ENCODE measurements at regions not wholly inside any gene's neighbourhood (a gene's known extent, or its start where the extent isn't known, plus 50 kb on each side); places are given as distances from the start of the nearest gene placed in this dataset.

GRCh38 chr10:53315709-53316108 lies 543.1 kb upstream of the MBL2 start:
- POLR2A ChIA-PET (ENCODE audit: unreplicated experiment): no interaction called here
- intact Hi-C loops (cut with micrococcal nuclease; ENCODE audit: unreplicated experiment): loop anchor here (1.0 kb wide), 1 partner anchor 431 kb away; no protein-coding TSS in a partner anchor
- H2AFZ ChIP-seq: no peak overlapping the region

GRCh38 chr10:53314876-53315275 lies 542.3 kb upstream of the MBL2 start:
- intact Hi-C loops (cut with micrococcal nuclease; ENCODE audit: unreplicated experiment): loop anchor here (1.0 kb wide), 1 partner anchor 431 kb away; no protein-coding TSS in a partner anchor
- no peaks in the 10 kb centered on the region for H4K20me1 ChIP-seq (ENCODE audit: insufficient read depth)
- no peak overlapping the region for H3K4me2 ChIP-seq
- H3K9me2 ChIP-seq (ENCODE audit: insufficient read depth): no peaks in the 10 kb centered on the region
- no peaks in the 10 kb centered on the region for H3K27me3 ChIP-seq (ENCODE audit: insufficient read depth, low read depth)
- H2AFZ ChIP-seq: no peak overlapping the region
- H3K9me3 ChIP-seq (ENCODE audit: insufficient read depth, low read depth): no peaks in the 10 kb centered on the region; the same call in 1 of the 2 replicates
- H3K79me2 ChIP-seq (ENCODE audit: low read depth): no peaks in the 10 kb centered on the region
- ChIA-PET CTCF (interaction anchor here (0.6 kb wide), 1 partner anchor 450 kb away, joined by 3 read pairs; no protein-coding TSS in a partner anchor), POLR2A (ENCODE audit: unreplicated experiment) (interaction anchor here (0.7 kb wide), 2 partner anchors 10 to 58 kb away, joined by 3 to 4 read pairs; no protein-coding TSS in a partner anchor)
- no peak overlapping the region for H3K27ac ChIP-seq
- no peaks in the 10 kb centered on the region for H3K4me1 ChIP-seq (replicated peaks; ENCODE audit: insufficient read depth)
- BruUV-seq (replicated peaks): no TSS peak
- TF ChIP-seq EZH2 (IDR thresholded peaks at IDR 0.05; ENCODE audit: low read depth): no peak
- no peak for TF ChIP-seq CTCF (conservative IDR thresholded peaks at IDR 0.05)
- no peaks in the 10 kb centered on the region for H3F3A ChIP-seq (ENCODE audit: insufficient read depth, low read depth)
- peak; percentile 67 to 76 for DNase-seq
- no peak overlapping the region for H3K4me3 ChIP-seq
- no peaks in the 10 kb centered on the region for H3K36me3 ChIP-seq (ENCODE audit: low read depth)

More at GRCh38 chr10:53315709-53316108, 543.1 kb upstream of the MBL2 start:
- H3K79me2 ChIP-seq (ENCODE audit: low read depth): no peaks in the 10 kb centered on the region
- H3K4me1 ChIP-seq (replicated peaks; ENCODE audit: insufficient read depth): no peaks in the 10 kb centered on the region
- H3K27ac ChIP-seq: no peak overlapping the region
- DNase-seq: no peak
- no peaks in the 10 kb centered on the region for H3F3A ChIP-seq (ENCODE audit: insufficient read depth, low read depth)
- CTCF ChIA-PET: interaction anchor here (0.6 kb wide), 1 partner anchor 1496 kb away, joined by 8 read pairs; no protein-coding TSS in a partner anchor
- H3K36me3 ChIP-seq (ENCODE audit: low read depth): no peaks in the 10 kb centered on the region
- no peak overlapping the region for H3K4me3 ChIP-seq
- H3K9me2 ChIP-seq (ENCODE audit: insufficient read depth): no peaks in the 10 kb centered on the region
- H3K4me2 ChIP-seq: no peak overlapping the region
- TF ChIP-seq EZH2 (IDR thresholded peaks at IDR 0.05; ENCODE audit: low read depth) (no peak), CTCF (conservative IDR thresholded peaks at IDR 0.05) (no peak)
- H3K9me3 ChIP-seq (ENCODE audit: insufficient read depth, low read depth): no peaks in the 10 kb centered on the region; the same call in 1 of the 2 replicates
- H3K27me3 ChIP-seq (ENCODE audit: insufficient read depth, low read depth): no peaks in the 10 kb centered on the region
- no TSS peak for BruUV-seq (replicated peaks)
- H4K20me1 ChIP-seq (ENCODE audit: insufficient read depth): no peaks in the 10 kb centered on the region

GRCh38 chr10:53298443-53298842 lies 525.9 kb upstream of the MBL2 start:
- Histone ChIP-seq H3K4me1 (replicated peaks; ENCODE audit: insufficient read depth) (no peaks in the 10 kb centered on the region), H3K36me3 (ENCODE audit: low read depth) (no peaks in the 10 kb centered on the region), H3K27ac (no peak overlapping the region), H4K20me1 (ENCODE audit: insufficient read depth) (no peaks in the 10 kb centered on the region), H3K9me2 (ENCODE audit: insufficient read depth) (no peaks in the 10 kb centered on the region; the same call in 1 of the 2 replicates), H3K9me3 (ENCODE audit: insufficient read depth, low read depth) (no peaks in the 10 kb centered on the region), H3K79me2 (ENCODE audit: low read depth) (no peaks in the 10 kb centered on the region), H3K4me3 (no peak overlapping the region), H2AFZ (no peak overlapping the region), H3K27me3 (ENCODE audit: insufficient read depth, low read depth) (no peaks in the 10 kb centered on the region), H3F3A (ENCODE audit: insufficient read depth, low read depth) (no peaks in the 10 kb centered on the region; the same call in 1 of the 2 replicates), H3K4me2 (no peak overlapping the region)
- intact Hi-C loops (cut with micrococcal nuclease; ENCODE audit: unreplicated experiment): no loop called here
- ChIA-PET CTCF (no interaction called here), POLR2A (ENCODE audit: unreplicated experiment) (no interaction called here)
- BruUV-seq (replicated peaks): no TSS peak
- no peak for DNase-seq
- TF ChIP-seq EZH2 (IDR thresholded peaks at IDR 0.05; ENCODE audit: low read depth) (no peak), CTCF (conservative IDR thresholded peaks at IDR 0.05) (no peak)
